ENCODE measurements at regions not wholly inside any gene's neighbourhood (a gene's known extent, or its start where the extent isn't known, plus 50 kb on each side); places are given as distances from the start of the nearest gene placed in this dataset.

GRCh38 chr7:112603673-112604072 lies 122.9 kb downstream of the LSMEM1 start:
- TF ChIP-seq CTCF (IDR thresholded peaks at IDR 0.05) (no peak), POLR2A (IDR thresholded peaks at IDR 0.05) (no peak)

Data from heart left ventricle (tissue), 13 donors.